Tibial artery (tissue), 4 donors: ENCODE measurements at regions not wholly inside any gene's neighbourhood (a gene's known extent, or its start where the extent isn't known, plus 50 kb on each side); places are given as distances from the start of the nearest gene placed in this dataset.

Experiments used
- DNase-seq, 2 donors: peaks; one replicate each; pipeline ENCODE4 v3.0.0-alpha.2; 2019
- H3K27ac ChIP-seq, 2 donors: fragments of 200-600 bp; sonication (generic) in 1 of 2; 1 replicate in 1 of 2; 2 replicates in 1 of 2; pipeline ENCODE4 v1.5.1; 2018 to 2019; ENCODE audit warnings: mild to moderate bottlenecking in 1 of 2
- H3K27me3 ChIP-seq, 2 donors: fragments of 200-600 bp; sonication (generic) in 1 of 2; one replicate each; pipeline versions ENCODE4 v1.5.1 to v1.6.0; 2016 to 2019
- H3K36me3 ChIP-seq, 3 donors: fragments of 200-600 bp; sonication (generic) in 2 of 3; one replicate each; pipeline ENCODE4 v1.5.1; 2016 to 2019; ENCODE audit warnings: mild to moderate bottlenecking in 2 of 3
- H3K4me1 ChIP-seq, 4 donors: fragments of 200-600 bp; sonication (generic) in 2 of 4; 1 replicate in 3 of 4; 2 replicates in 1 of 4; pipeline ENCODE4 v1.5.1; 2016 to 2019
- H3K4me3 ChIP-seq, 2 donors: fragments of 200-600 bp; sonication (generic) in 1 of 2; 1 replicate in 1 of 2; 2 replicates in 1 of 2; pipeline ENCODE4 v1.5.1; 2018 to 2019; ENCODE audit warnings: mild to moderate bottlenecking in 2 of 2
- H3K9me3 ChIP-seq, 3 donors: fragments of 200-600 bp; sonication (generic) in 1 of 3; one replicate each; pipeline ENCODE4 v1.5.1; 2016 to 2019
- CTCF ChIP-seq, 2 experiments: fragments of 200-600 bp in 1 of 2; fragments of 450-650 bp in 1 of 2; IDR thresholded peaks; one replicate each; pipeline ENCODE4 v1.5.1; 2017 to 2019; ENCODE audit warnings: antibody characterized with exemption in 2 of 2, mild to moderate bottlenecking in 1 of 2, moderate library complexity in 1 of 2
- intact Hi-C: fragments of 100-400 bp; cut with DNase I; formaldehyde crosslinking; loops from one replicate; pipeline ENCODE4 v1.15.0; 2023; ENCODE audit warnings: low total_unique reads

GRCh38 chr15:70299931-70300869, 202.5 kb upstream of the TLE3 start:
- no peak overlapping the region for H3K4me3 ChIP-seq
- intact Hi-C loops = no loop called here
- no peaks in the 10 kb centered on the region for H3K9me3 ChIP-seq
- no peaks in the 10 kb centered on the region for H3K4me1 ChIP-seq
- H3K36me3 ChIP-seq = no peaks in the 10 kb centered on the region
- no peak overlapping the region for H3K27ac ChIP-seq
- H3K27me3 ChIP-seq = no peaks in the 10 kb centered on the region
- DNase-seq = no peak
- TF ChIP-seq CTCF (IDR thresholded peaks at IDR 0.05) = no peak

GRCh38 chr15:70297465-70298058, 199.8 kb upstream of the TLE3 start:
- Histone ChIP-seq H3K27ac (no peak overlapping the region), H3K36me3 (no peaks in the 10 kb centered on the region), H3K27me3 (no peaks in the 10 kb centered on the region), H3K4me3 (no peak overlapping the region), H3K4me1 (no peaks in the 10 kb centered on the region), H3K9me3 (no peaks in the 10 kb centered on the region)
- intact Hi-C loops = no loop called here
- TF ChIP-seq CTCF (IDR thresholded peaks at IDR 0.05) = no peak
- DNase-seq = no peak

GRCh38 chr15:70294731-70295305, 197.1 kb upstream of the TLE3 start:
- no peak for DNase-seq
- Histone ChIP-seq H3K27ac (no peak overlapping the region), H3K9me3 (no peaks in the 10 kb centered on the region), H3K4me3 (no peak overlapping the region), H3K4me1 (peaks cover 0 to 14% (median 9%) of the 10 kb centered on the region in 4 donors), H3K36me3 (no peaks in the 10 kb centered on the region), H3K27me3 (no peaks in the 10 kb centered on the region)
- TF ChIP-seq CTCF (IDR thresholded peaks at IDR 0.05) = no peak
- intact Hi-C loops = no loop called here

- H3K36me3 ChIP-seq = no peaks in the 10 kb centered on the region
- H3K9me3 ChIP-seq = no peaks in the 10 kb centered on the region
- no peak for TF ChIP-seq CTCF (IDR thresholded peaks at IDR 0.05)
- DNase-seq = no peak
- intact Hi-C loops = no loop called here
- H3K27ac ChIP-seq = no peak overlapping the region
- H3K4me1 ChIP-seq = peaks cover 0 to 22% (median 16%) of the 10 kb centered on the region in 4 donors
- H3K4me3 ChIP-seq = no peak overlapping the region
- H3K27me3 ChIP-seq = no peaks in the 10 kb centered on the region
These were observed 196.1 kb upstream of the TLE3 start for GRCh38 chr15:70293591-70294470.

GRCh38 chr15:70293138-70293537, 195.4 kb upstream of the TLE3 start:
- intact Hi-C loops = no loop called here

More at GRCh38 chr15:70293138-70293537, 195.4 kb upstream of the TLE3 start:
- H3K4me3 ChIP-seq = no peak overlapping the region
- H3K27me3 ChIP-seq = no peaks in the 10 kb centered on the region
- no peak for DNase-seq
- TF ChIP-seq CTCF (IDR thresholded peaks at IDR 0.05) = no peak
- H3K27ac ChIP-seq = no peak overlapping the region
- H3K4me1 ChIP-seq = peaks cover 0 to 22% (median 16%) of the 10 kb centered on the region in 4 donors
- H3K9me3 ChIP-seq = no peaks in the 10 kb centered on the region
- no peaks in the 10 kb centered on the region for H3K36me3 ChIP-seq
